ENCODE measurements at regions not wholly inside any gene's neighbourhood (a gene's known extent, or its start where the extent isn't known, plus 50 kb on each side); places are given as distances from the start of the nearest gene placed in this dataset.

GRCh38 chr13:80226645-80227044 is 114.3 kb downstream of the SPRY2 start (continued):
- TF ChIP-seq ZNF462 (CRISPR knock-in tag; IDR thresholded peaks at IDR 0.05) (no peak), ZNF331 (CRISPR knock-in tag; IDR thresholded peaks at IDR 0.05; ENCODE audit: low read depth) (no peak), STAT1 (IDR thresholded peaks at IDR 0.05; ENCODE audit: unreplicated experiment) (no peak), POLR2AphosphoS5 (IDR thresholded peaks at IDR 0.05; ENCODE audit: low read depth) (no peak), ZNF114 (CRISPR knock-in tag; IDR thresholded peaks at IDR 0.05) (no peak), EZH2phosphoT487 (IDR thresholded peaks at IDR 0.05; ENCODE audit: unreplicated experiment) (no peak), REST (IDR thresholded peaks at IDR 0.05; ENCODE audit: unreplicated experiment) (no peak)

Data from GM23338 (cell line).